GM21360 (cell line): ENCODE measurements at regions not wholly inside any gene's neighbourhood (a gene's known extent, or its start where the extent isn't known, plus 50 kb on each side); places are given as distances from the start of the nearest gene placed in this dataset.

Experiments
- ATAC-seq: cut with Tn5 transposase; IDR thresholded peaks from one replicate; pipeline ENCODE4 v1.9.1; 2021; ENCODE audit warnings: mild to moderate bottlenecking, moderate library complexity; ENCODE audit not compliant: unreplicated experiment

DNA sequence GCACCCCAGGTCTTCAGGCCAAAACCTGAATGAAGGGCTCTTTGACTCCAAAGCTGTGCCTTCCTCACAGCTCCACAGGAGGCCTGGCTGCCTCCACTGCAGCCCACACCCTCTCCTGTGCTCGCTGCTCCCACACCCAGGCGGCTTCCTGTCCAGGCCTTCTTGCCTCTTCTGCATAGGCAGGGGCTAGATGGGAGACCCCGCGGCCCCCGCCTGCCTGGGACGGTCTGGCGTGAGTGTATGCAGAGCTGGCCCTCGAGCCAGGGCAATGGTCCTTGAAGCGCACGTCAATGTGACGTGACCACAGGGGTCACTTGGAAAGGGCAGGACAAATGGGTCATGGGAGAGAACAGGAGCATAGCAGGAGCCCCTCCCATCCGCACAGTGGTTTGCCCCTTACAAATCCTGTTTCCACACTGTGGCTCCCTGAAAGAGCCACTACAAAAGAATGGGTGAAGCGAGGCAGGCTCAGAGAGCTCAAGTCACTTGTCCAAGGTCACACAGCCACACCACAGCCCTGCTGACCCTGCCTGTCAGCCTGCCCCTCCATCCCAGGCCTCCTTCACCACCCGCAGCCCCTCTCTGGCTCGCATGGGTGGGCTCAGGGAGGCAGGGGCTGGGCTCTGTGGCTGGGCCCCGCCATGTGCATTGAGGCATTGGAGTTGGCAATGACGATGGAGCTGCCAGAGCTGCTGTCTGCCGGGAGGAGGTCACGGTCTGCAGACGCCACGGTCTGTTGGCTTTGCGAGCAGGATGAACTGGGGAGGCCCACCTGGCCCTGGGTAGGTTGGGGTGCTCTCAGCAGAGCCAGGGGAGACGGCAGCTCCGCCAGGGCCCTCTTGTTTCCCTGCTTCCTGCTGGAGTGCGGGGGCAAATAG lies 71.2 kb upstream of the WNT11 start:
- ATAC-seq, result no peak

DNA sequence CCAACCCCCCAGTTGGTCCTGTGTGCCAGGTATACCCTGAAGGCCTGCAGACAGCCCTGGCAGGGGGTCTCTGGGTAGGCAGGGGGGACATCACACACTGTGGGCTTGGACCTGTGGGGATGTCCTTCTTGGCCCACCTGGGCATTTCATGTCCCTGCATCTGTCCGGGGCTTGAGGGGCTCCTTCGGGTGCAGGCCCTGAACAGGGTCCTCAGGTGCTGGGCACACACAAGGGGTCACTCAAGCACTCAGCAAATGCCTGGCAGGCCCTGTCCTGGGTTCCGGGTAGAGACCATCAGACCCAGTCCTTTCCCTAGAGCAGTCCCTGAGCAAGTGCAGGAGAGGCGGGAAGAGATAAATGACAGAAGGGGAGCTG lies 70.5 kb upstream of the WNT11 start:
- no peak for ATAC-seq

DNA sequence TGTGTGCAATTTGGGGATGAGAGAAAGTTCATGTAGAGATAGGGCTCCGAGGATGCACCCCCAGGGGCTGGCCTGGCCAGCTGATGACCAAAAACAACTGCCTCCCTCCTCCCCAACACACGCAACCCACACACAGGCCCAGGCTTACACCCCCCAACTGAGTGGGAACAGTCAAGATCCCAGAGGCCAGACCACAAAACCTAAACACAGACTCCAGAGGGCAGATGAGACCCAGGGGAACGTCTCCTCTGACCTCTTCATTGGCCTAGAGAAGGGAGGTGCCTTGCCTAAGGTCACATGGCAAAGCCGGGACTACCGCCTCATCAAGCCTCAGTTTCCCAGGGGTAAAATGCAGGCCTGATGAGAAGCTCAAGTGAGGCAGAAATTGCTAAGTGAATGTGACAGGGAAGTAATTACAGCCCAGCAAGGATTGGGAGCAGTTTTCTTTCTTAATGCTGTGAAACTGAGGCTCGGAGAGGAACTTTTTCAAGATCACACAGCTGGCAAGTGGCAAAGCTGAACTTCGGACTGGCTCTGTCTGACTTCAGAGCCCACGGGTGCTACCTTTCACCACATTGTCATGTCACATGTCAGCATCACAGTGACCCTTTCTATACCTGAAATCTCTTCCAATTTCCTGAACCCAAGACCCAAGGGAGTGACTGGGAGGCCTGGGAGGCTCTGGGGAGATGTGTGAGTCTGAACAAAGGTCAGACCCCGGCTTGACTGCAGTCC lies 69.9 kb upstream of the WNT11 start:
- ATAC-seq, result no peak

DNA sequence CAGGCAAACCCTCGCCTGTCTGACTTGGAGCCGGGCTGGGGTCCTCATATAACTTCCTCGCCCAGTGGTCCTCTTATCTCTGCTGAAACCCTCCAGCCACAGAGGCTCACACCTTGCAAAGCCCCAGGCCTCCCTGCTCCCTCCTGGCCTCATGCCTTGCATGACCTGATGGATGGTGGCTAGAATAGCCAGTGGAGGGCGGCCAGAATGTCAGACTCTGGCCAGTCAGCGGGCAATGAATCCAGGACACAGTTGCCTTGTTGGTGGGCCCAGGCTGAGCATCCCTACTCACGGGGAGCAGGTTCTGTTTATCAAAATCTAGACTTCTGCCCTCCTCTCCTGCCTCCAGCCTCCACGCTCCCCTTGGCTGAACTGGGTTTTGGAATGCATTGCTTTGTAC lies 69.1 kb upstream of the WNT11 start:
- no peak for ATAC-seq

DNA sequence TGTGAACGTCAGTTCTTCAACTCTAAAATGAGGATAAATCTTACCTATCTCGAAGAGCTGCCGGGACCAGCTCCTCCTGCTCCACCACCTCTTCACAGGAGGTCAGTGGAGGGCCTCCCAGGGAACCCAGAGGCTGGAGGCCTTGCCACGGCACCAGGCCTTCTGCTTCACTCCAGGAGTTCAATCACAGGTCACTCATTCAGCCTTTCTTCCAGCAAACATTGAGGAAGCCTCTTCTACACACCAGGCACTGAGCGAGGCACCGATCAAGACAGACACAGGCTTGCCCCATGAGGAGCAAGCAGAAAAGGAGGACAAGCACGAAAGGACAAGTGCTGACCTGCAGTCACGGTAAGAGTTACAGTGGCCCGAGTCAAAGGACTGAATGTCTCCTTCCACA lies 64.8 kb upstream of the WNT11 start:
- no peak for ATAC-seq

DNA sequence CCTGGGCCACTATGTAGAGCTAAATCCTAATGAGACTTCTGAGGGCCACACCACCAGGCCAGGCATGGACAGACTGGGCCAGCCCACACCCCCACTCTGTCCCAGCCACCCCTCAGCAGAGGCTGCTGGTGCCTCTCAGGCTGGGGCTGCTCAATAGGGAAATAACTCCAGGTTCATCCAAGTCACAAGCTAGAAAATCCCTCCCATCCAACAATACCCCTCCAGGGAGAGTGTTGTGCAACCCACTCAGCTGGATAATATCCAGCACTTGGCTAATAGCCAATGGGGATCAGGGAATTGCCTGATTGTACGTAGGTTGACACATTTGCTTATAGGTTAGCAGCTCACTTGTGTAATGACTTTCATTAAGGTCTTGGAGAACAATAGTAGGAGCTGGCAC lies 64.1 kb upstream of the WNT11 start:
- ATAC-seq, result no peak

DNA sequence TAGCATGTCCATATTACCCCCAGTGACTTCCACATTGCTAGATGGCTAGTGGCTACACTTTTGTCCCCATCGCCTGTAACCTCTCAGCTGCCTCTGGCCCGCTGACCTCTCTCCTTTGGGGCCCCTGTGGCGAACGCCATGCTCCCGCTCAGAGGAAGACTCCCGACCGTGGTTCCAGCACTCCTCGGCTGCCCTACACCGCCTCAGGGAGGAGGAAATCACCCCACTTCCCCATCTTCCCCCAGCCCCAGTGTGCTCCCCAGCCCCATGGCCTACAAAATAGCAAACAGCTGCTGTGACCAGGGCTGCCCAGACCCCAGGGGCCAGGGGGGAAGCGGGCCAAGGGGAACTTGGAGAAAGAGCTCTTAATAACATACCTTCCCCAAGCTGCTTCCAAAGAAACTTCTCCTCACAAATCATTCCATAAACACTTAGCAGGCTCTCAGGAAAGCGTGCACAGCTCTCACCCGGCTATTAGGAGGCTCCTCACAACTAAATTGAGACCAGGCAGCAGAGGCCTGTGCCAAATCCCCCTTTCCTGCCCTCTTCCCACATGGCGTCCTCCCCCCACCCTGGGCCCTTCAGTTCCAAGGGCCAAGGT lies 63.5 kb upstream of the WNT11 start:
- no peak for ATAC-seq

DNA sequence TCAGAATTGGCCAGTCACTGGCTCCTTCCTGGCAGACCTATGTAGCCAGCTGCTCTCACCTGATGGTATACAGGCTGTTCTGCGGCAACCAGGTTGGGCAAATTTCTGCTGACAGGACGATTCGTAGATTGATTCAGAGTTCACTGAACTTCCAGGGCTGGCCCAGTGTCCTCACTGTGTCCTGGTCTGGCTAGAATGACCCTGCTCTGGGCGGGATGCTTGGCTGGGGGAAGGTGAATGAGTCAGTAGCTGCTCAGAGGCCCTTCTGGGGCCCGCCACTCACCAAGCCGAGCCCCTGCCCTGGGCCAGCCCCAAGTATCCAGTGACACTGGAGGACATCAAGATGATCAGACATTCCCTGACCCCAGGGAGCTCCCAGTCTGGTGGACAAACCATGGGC lies 62.9 kb upstream of the WNT11 start:
- ATAC-seq, result no peak

DNA sequence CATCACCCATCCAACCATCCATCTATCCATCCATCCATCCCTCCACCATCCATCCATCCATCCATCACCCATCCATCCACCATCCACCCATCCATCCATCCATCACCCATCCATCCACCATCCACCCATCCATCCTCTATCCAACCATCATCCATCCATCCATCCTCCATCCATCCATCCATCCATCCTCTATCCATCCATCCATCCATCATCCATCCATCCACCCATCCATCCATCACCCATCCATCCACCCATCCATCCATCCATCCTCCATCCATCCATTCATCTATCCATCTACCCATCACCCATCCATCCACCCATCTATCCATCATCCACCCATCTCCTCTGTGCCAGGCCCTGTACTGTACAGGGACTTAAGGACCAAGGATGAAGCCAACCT lies 62.2 kb upstream of the WNT11 start:
- ATAC-seq, result no peak

DNA sequence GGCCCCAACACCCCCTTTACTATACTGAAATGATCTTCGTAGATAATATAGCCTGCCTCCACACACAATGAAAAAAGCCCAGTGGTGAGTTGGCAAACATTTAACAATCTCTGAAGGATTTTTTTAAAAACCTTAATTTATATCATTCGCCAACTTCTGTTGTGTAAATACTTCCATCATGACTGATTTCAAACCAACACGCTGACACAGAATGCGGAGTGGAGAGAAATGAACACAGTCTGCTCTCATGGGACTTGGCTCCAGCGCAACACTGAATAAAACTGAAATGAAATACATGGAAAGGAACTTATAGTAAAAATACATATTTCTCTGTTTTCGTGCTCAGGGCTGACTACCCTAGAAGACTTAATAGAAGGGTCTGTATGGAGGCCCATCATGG lies 61.3 kb upstream of the WNT11 start:
- ATAC-seq, result no peak

DNA sequence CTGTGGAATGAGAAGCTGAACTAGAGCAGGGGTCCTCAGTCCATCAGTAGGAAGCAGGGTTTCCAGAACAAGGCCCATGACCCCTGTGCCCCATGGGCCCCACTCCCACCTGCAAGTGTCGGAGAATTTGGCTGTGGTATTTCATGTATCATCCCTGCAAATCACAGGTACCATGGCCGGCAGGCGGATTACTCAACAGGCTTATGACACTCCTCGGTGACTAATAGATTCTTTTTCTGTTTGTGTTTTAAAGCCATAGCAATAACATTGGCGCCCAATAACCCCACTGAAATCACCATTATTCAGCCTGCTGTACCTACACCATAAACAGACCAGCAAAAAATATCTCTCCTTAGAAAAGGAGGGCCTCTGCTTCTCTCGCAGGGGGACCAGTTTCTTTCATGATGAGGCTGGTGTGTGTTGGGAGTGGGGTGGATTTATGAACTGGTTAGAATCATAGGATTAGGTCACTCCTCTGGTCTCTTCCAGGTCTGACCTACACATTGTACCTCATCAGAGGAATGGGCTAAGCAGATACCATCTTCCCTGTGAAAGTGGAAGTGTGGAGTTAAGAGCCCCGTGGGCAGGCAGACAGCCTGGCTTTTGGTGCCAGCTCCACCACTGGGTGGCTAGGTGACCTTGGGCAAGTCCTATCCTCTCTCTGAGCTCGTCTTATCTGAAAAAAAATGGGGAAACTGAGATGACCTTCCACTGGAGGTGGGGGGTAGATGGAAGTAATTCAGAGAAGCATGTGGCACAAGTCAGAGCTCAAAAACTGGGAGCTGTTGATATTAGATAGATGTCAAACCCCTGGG lies 60.2 kb upstream of the WNT11 start:
- ATAC-seq, result no peak

DNA sequence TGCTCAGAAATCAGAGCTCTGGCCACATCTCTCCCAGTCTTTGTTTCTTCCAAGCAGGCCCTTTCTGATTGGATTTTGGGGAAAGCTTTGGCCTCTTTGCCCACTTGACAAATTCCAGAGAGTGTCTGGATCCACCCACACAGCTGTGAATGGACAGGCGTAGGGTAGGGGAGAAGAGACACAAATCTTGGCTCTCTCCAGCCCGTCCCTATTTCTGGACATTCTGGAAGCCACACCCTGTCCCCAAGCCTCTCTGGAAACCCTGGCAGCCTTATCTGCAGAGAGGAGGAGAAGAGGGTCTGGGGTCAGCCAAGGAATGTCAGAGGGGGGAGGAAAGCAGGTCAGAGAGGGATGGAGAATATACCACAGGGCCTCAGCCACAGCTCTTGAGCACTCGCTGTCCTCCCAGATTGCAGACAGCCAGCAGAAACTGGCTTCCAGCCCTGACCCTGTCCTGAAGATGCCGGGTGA lies 59.5 kb upstream of the WNT11 start:
- ATAC-seq, result no peak

DNA sequence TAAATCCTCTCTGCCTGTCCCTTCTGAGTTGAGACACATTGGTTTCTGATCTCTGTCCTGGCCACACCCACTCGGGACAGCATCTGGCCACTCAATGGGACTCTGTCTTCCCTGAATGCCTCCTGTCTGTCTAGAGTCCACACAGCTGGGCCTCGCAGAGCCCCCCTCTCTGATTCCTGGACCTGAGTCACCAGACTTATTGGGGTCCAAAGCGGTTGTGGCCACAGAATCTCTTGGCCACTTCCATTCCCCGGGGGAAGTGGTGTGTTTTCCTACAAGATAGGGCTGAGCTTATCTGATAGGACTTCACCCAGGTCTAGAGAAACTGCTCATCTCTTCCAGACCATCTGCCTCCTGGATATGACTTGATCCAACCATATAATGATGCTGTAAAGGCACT lies 57.4 kb upstream of the WNT11 start:
- no peak for ATAC-seq

DNA sequence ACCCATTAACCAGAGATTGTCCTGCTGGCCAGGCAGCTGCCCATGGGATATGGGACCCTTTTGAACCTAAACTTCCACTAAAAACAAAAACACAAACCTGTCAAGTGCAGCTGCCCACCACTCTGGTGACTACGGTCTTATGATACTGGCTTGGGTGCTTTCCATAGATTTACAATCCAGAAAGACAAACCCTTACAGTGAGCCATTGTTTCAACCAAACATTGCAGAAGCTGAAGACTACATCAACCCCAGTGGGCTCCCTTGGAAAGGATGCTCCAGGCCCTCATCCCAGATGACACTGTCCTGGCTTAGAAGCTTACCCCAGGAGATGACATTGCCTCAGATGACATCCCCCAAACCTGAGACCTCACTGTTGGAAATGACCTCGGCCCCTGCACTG lies 56.9 kb upstream of the WNT11 start:
- no peak for ATAC-seq

DNA sequence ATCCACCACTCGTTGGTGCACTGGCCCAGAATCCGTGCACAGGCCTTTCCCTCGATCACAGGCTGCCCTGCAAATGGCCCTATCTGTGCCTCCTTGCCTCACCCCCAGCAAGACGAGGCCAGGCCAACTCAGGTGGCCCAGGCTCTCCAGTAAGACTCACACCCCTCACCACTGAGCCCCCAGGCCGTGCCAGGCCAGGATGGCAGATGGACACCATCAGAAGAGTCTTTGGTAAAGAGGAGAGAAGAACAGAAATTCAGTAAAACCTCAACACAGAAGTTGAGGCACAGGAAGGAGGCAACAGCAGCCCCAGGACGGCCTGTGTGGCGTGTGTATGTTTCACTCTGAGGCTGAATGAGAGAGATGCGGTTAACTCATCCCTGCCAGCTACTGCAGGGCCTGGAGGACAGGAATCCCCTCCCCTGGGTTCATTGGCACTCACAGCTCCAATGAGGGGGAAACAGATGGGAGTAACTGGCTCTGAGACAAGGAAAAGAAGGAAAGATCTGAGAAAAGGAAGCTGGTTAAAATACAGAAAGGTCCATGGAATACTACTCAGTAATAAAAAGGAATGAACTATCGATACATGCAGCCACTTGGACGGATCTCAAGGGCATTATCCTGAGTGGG lies 54.1 kb upstream of the WNT11 start:
- ATAC-seq, result no peak

DNA sequence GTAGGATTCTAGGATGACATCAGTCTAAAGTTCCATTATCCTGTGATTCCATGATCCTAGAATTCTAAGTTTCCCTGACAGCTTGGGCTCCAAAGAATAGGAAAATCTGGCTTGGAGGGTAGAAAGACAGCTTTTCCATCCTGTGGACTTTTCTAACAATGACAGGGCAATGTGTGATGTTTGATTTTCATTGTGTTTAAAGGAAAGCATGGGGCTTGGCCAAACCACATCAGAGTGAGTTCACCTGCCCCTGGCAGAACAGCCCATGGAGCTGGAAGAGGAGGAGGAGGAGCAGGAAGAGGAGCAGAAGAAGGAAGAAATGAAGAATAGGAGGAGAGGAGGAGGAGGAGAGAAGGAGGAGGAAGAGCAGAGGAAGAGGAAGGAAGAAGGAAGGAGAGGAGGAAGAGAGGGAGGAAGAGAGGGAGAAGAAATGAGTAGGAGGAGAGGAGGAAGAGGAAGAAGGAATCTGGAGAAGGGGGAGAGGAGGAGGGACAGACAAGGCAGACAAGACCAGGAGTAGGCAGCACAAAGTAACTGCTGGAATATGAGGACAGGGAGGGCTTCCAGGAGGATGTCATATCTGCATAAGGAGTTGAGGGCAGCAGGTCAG lies 53.1 kb upstream of the WNT11 start:
- ATAC-seq, result no peak

DNA sequence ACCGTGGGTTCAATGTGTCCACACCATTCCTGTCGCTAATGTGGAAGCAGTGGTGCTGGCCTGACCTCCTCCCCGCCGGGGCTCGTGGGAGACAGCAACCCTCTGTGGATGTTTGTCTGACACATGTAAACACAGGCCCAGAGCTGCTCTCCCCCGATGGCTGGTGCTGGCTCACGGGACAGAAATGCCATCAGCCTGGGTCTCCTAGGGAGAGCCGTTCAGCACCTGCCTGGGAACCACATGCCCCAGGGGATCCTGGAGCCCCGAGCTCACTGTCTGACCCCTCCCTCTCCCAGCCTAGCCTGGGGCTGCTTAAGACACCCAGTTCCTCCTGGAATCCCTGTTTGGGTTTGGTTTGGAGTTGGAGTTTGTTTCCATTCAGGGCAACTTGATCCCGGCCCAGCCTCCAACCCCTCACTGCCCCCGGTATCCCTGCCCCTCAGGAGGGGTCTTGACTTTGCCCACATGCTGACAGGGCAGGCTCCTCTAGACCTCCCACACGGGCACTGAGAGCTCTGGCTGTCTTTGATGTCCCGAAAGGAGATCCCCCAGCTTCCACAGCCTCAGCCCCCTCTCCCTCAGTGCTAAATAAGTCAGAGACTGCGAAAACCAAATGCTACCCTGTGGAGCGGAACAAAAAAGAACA lies 50.9 kb upstream of the WNT11 start:
- no peak for ATAC-seq

DNA sequence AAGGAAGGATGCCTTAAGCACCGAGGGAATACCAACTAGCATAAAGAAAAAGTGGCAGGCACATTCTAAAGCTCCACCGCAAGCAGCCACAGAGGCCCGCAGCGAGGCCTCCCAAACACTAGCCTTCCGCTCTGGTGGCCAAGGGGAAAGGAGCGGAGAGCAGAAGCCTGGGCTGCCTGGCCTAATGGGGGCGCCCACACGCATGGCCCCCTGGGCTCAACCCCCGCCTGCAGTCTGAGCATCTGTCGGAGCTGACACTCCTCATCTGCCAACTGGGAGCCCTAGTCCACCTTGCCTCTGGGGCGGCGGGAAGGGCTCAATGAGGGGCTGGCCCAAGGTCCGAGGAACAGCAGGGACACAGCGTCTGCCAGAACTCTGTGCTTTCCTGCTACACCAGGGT lies 50.1 kb upstream of the WNT11 start:
- ATAC-seq, result no peak
